K562 (cell line): ENCODE measurements at regions not wholly inside any gene's neighbourhood (a gene's known extent, or its start where the extent isn't known, plus 50 kb on each side); places are given as distances from the start of the nearest gene placed in this dataset.
"Not testable (repeated sequence)": the region's sequence is repeated elsewhere in the genome, so short reads cannot be mapped to it uniquely, and the experiment has no call there.

Source experiments
- ATAC-seq: fragments of 200-7000 bp; cut with Tn5 transposase; 3 replicates; pipeline ENCODE4 v1.9.1; 2020; ENCODE audit warnings: moderate library complexity
- BruUV-seq: library from RNA; stranded (reverse); fragments of 400-500 nt; replicated peaks from 2 replicates; lab custom pipeline; 2021; lab: Mats Ljungman, UMichigan
- CTCF ChIA-PET: fragments of 300-600 bp; formaldehyde crosslinking; extraction: SDS; loops from one replicate; lab custom pipeline; 2021; ENCODE audit warnings: low intra/inter-chr PET ratio; lab: Yijun Ruan, JAX
- POLR2A ChIA-PET: fragments of 300-600, 350-650 bp; sonication (Branson Sonifier 250); formaldehyde crosslinking; extraction: SDS; loops from one replicate; lab custom pipeline; 2021; ENCODE audit warnings: antibody characterized with exemption, inconsistent platforms; lab: Yijun Ruan, JAX
- DNase-seq, 4 experiments: peaks; one replicate each; pipeline versions ENCODE4 v3.0.0 to v3.0.0-alpha.2; 2011 to 2018; ENCODE audit warnings: low spot score in 3 of 4, mixed read lengths in 3 of 4; ENCODE audit errors: extremely low read depth in 1 of 4
- FAIRE-seq: peaks from 2 replicates; lab custom pipeline; 2011; peaks lifted over from hg19 to GRCh38; lab: Jason Lieb, UNC
- H2AFZ ChIP-seq: 2 replicates; pipeline ENCODE4 v1.6.0; 2011; ENCODE audit warnings: low read depth, low read length, control low read depth, inconsistent platforms
- H3K27ac ChIP-seq: fragments of 200-600 bp; 3 replicates; pipeline ENCODE4 v1.8.0; 2011; ENCODE audit warnings: low read depth, mild to moderate bottlenecking, control low read depth, inconsistent platforms, low read length, moderate library complexity, mixed read lengths; ENCODE audit errors: extremely low read depth
- H3K27me3 ChIP-seq, 2 experiments: fragments of 300-600 bp in 1 of 2; 2 replicates in 1 of 2; 3 replicates in 1 of 2; pipeline versions ENCODE4 v1.6.0 to v1.8.0; 2011; ENCODE audit warnings: inconsistent platforms in 2 of 2, low read length in 2 of 2, mild to moderate bottlenecking in 1 of 2, mixed read lengths in 1 of 2, moderate library complexity in 1 of 2; ENCODE audit not compliant: control insufficient read depth in 2 of 2, insufficient read depth in 2 of 2
- H3K36me3 ChIP-seq: fragments of 300-600 bp; 3 replicates; pipeline ENCODE4 v1.8.0; 2011; ENCODE audit warnings: mild to moderate bottlenecking, low read length, inconsistent platforms; ENCODE audit not compliant: control insufficient read depth, insufficient read depth
- H3K4me1 ChIP-seq, 2 experiments: fragments of 200-600 bp in 1 of 2; replicated peaks in 1 of 2; 2 replicates in 1 of 2; 3 replicates in 1 of 2; pipeline versions ENCODE4 v1.5.1 to v1.8.0; 2011; ENCODE audit warnings: inconsistent platforms in 2 of 2, low read length in 2 of 2, mild to moderate bottlenecking in 1 of 2, mixed read lengths in 1 of 2, moderate library complexity in 1 of 2; ENCODE audit not compliant: control insufficient read depth in 2 of 2, insufficient read depth in 2 of 2
- H3K4me2 ChIP-seq: 2 replicates; pipeline ENCODE4 v1.6.1; 2011; ENCODE audit warnings: low read length, control low read depth, inconsistent platforms, mixed read lengths; ENCODE audit not compliant: insufficient read depth
- H3K4me3 ChIP-seq: fragments of 200-600 bp; sonication (generic), shearing (Covaris generic); 2 replicates; pipeline ENCODE4 v1.5.1; 2016; ENCODE audit warnings: control low read depth, inconsistent platforms
- H3K79me2 ChIP-seq: fragments of 200-600 bp; 3 replicates; pipeline ENCODE4 v1.8.0; 2011; ENCODE audit warnings: low read length, inconsistent platforms; ENCODE audit not compliant: control insufficient read depth, insufficient read depth
- H3K9ac ChIP-seq, 2 experiments: 2 replicates each; pipeline versions ENCODE4 v1.6.0 to v1.6.1; 2011; ENCODE audit warnings: low read depth in 2 of 2, low read length in 2 of 2, control low read depth in 1 of 2, inconsistent platforms in 1 of 2, mild to moderate bottlenecking in 1 of 2, mixed read lengths in 1 of 2; ENCODE audit not compliant: insufficient read depth in 1 of 2
- H3K9me1 ChIP-seq: one replicate; pipeline ENCODE4 v1.6.0; 2011; ENCODE audit warnings: inconsistent platforms, mild to moderate bottlenecking, low read length, moderate library complexity; ENCODE audit not compliant: control insufficient read depth, insufficient read depth
- H3K9me3 ChIP-seq: replicated peaks from 2 replicates; pipeline ENCODE4 v1.5.1; 2011; ENCODE audit warnings: low read depth, low read length, inconsistent platforms; ENCODE audit not compliant: control insufficient read depth, insufficient read depth
- H4K20me1 ChIP-seq: replicated peaks from 2 replicates; pipeline ENCODE4 v1.6.1; 2011; ENCODE audit warnings: low read length, inconsistent platforms, mixed read lengths; ENCODE audit not compliant: control insufficient read depth, insufficient read depth
- NRF1 ChIP-seq, 2 experiments: fragments of 450-650 bp; IDR thresholded peaks in 1 of 2; conservative IDR thresholded peaks in 1 of 2; 2 replicates each; pipeline ENCODE4 v1.6.1; 2014; ENCODE audit warnings: mild to moderate bottlenecking in 2 of 2
- PREB ChIP-seq: sonication (generic); formaldehyde crosslinking; IDR thresholded peaks from 2 replicates; pipeline ENCODE4 v1.8.1; 2023; ENCODE audit warnings: mild to moderate bottlenecking, missing genetic modification reagents
- WGBS: fragments of 100-300 bp; shearing (Covaris generic); methylation state at CpG from one replicate; pipeline ENCODE4 v1.1.6; 2016; ENCODE audit warnings: low coverage, mixed read lengths; ENCODE audit not compliant: insufficient coverage; ENCODE audit errors: missing lambda C conversion rate; 5-methylcytosine and 5-hydroxymethylcytosine counted together
- in situ Hi-C: fragments of 300-500 bp; cut with MboI; formaldehyde crosslinking; loops from 4 replicates; pipeline ENCODE4 v1.15.0; 2018; ENCODE audit warnings: inconsistent platforms, mixed read lengths
- intact Hi-C: fragments of 100-400 bp; cut with micrococcal nuclease; formaldehyde crosslinking; loops from 2 replicates; pipeline ENCODE4 v1.14.2; 2022

GRCh38 chr7:81478664-81479063 lies 291.2 kb downstream of the HGF start:
- intact Hi-C loops (no loop called here), in situ Hi-C loops (loop anchor here (10.0 to 25.0 kb wide), 3 partner anchors 784 to 1259 kb away; no protein-coding TSS in a partner anchor)
- Histone ChIP-seq H4K20me1 (no peaks in the 10 kb centered on the region), H3K27me3 (no peaks in the 10 kb centered on the region), H3K4me1 (no peaks in the 10 kb centered on the region), H3K36me3 (no peaks in the 10 kb centered on the region), H3K4me3 (no peak overlapping the region), H3K4me2 (peak overlapping the region; percentile 32; the same call in 1 of the 2 replicates), H3K9ac (no peak overlapping the region), H2AFZ (no peak overlapping the region; the same call in 1 of the 2 replicates), H3K9me1 (no peaks in the 10 kb centered on the region), H3K79me2 (no peaks in the 10 kb centered on the region), H3K27ac (no peak overlapping the region), H3K9me3 (no peaks in the 10 kb centered on the region)
- 2% methylated on average over 5 of the region's 5 CpGs for WGBS
- FAIRE-seq (no peak), ATAC-seq (no peak), DNase-seq (peak in 1 of 4 experiments; percentile 11)
- TF ChIP-seq PREB (no peak), NRF1 (conservative IDR thresholded peaks at IDR 0.05 in 1 of 2, IDR thresholded peaks at IDR 0.05 in 1 of 2) (peak; percentile 53 to 57)
- ChIA-PET POLR2A (no interaction called here), CTCF (no interaction called here)
- no TSS peak for BruUV-seq

GRCh38 chr7:81478201-81478600 lies 291.6 kb downstream of the HGF start:
- DNase-seq, H3K79me2 ChIP-seq, H3K4me3 ChIP-seq, H3K9me1 ChIP-seq, H4K20me1 ChIP-seq, intact Hi-C loops, H3K36me3 ChIP-seq, H3K4me1 ChIP-seq, H3K9ac ChIP-seq, ATAC-seq, CTCF ChIA-PET, H2AFZ ChIP-seq, H3K9me3 ChIP-seq, H3K27me3 ChIP-seq, BruUV-seq, H3K27ac ChIP-seq, FAIRE-seq, POLR2A ChIA-PET: not testable (repeated sequence)
- peak overlapping the region; percentile 32; the same call in 1 of the 2 replicates for H3K4me2 ChIP-seq
- 2% methylated on average over 3 of the region's 3 CpGs for WGBS
- in situ Hi-C loops = loop anchor here (10.0 to 25.0 kb wide), 3 partner anchors 783 to 1259 kb away; no protein-coding TSS in a partner anchor
